HG03571 (cell line): ENCODE measurements at regions not wholly inside any gene's neighbourhood (a gene's known extent, or its start where the extent isn't known, plus 50 kb on each side); places are given as distances from the start of the nearest gene placed in this dataset.
A peak's percentile ranks its signal among the peaks of the same experiment; 100 is the strongest.

ENCODE experiments used
- ATAC-seq: cut with Tn5 transposase; IDR thresholded peaks from one replicate; pipeline ENCODE4 v1.9.1; 2021; ENCODE audit not compliant: unreplicated experiment

GRCh38 chr1:112040891-112041740, 51.6 kb upstream of the KCND3 start:
- peak; percentile 50 for ATAC-seq

GRCh38 chr1:112043901-112044300, 54.4 kb upstream of the KCND3 start:
- ATAC-seq, result no peak

GRCh38 chr1:112044745-112045144, 55.3 kb upstream of the KCND3 start:
- ATAC-seq, result no peak

- peak; percentile 68 for ATAC-seq
Measured at GRCh38 chr1:112046630-112047029, 57.2 kb upstream of the KCND3 start.

GRCh38 chr1:112048421-112048820, 59.0 kb upstream of the KCND3 start:
- ATAC-seq, result no peak

GRCh38 chr1:112054510-112054909, 65.0 kb upstream of the KCND3 start:
- no peak for ATAC-seq

- ATAC-seq, result no peak
Measured at GRCh38 chr1:112056354-112056753, 66.9 kb upstream of the KCND3 start.

GRCh38 chr1:112057736-112058135, 68.3 kb upstream of the KCND3 start:
- no peak for ATAC-seq

- ATAC-seq, result no peak
Measured at GRCh38 chr1:112058815-112059450, 69.5 kb upstream of the KCND3 start.

- no peak for ATAC-seq
Measured at GRCh38 chr1:112059679-112060078, 70.2 kb upstream of the KCND3 start.

- ATAC-seq, result no peak
Measured at GRCh38 chr1:112060261-112060660, 70.8 kb upstream of the KCND3 start.

- ATAC-seq, result no peak
Measured at GRCh38 chr1:112061056-112061455, 71.6 kb upstream of the KCND3 start.

GRCh38 chr1:112061901-112062320, 72.4 kb upstream of the KCND3 start:
- ATAC-seq, result no peak

- no peak for ATAC-seq
Measured at GRCh38 chr1:112063781-112064728, 74.6 kb upstream of the KCND3 start.

GRCh38 chr1:112067989-112068388, 78.5 kb upstream of the KCND3 start:
- no peak for ATAC-seq

GRCh38 chr1:112070677-112071076, 81.2 kb upstream of the KCND3 start:
- ATAC-seq, result no peak

- ATAC-seq, result no peak
Measured at GRCh38 chr1:112074711-112075110, 85.2 kb upstream of the KCND3 start.

GRCh38 chr1:112075566-112075965, 86.1 kb upstream of the KCND3 start:
- no peak for ATAC-seq

GRCh38 chr1:112079446-112079845, 90.0 kb upstream of the KCND3 start:
- no peak for ATAC-seq

GRCh38 chr1:112083487-112083886, 94.0 kb upstream of the KCND3 start:
- no peak for ATAC-seq

- ATAC-seq, result no peak
Measured at GRCh38 chr1:112092656-112093371, 103.3 kb upstream of the KCND3 start.
